ENCODE measurements at regions not wholly inside any gene's neighbourhood (a gene's known extent, or its start where the extent isn't known, plus 50 kb on each side); places are given as distances from the start of the nearest gene placed in this dataset.

DNA sequence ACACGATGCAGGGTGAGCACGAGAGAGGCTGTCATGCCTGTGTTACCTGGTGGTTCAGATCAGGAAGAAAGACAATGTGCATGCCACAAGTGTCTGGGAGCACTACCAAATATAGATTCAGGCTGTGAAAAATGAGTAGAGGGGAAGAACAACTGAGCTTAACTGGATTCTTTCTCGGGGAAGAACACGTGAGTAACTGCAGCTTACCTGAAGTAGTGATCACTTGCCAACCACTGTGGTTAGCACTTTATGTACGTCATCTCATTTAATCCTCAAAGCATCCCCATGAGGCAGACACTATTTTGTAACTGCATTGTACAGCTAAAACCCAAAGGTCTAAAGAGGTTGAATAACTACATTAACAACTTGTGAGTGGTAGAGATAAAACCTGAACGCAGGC is 746.2 kb downstream of the TUSC7 start:
- no peaks in the 10 kb centered on the region for H3K36me3 ChIP-seq (ENCODE audit: control insufficient read depth, insufficient read depth, low read length)
- H2BK5ac ChIP-seq (ENCODE audit: low read length) = no peak overlapping the region
- WGBS (ENCODE audit: extremely low coverage, insufficient coverage, low lambda C conversion rate) = no CpG with 5 or more reads among the region's 6 CpGs
- no peak overlapping the region for H4K8ac ChIP-seq (ENCODE audit: low read depth, low read length)
- no peak overlapping the region for H3K18ac ChIP-seq (ENCODE audit: low read length)
- no peaks in the 10 kb centered on the region for H3K4me1 ChIP-seq (ENCODE audit: control insufficient read depth, low read depth, low read length)
- H3K9ac ChIP-seq (ENCODE audit: low read length) = no peak overlapping the region
- no peaks in the 10 kb centered on the region for H3K79me2 ChIP-seq (ENCODE audit: control insufficient read depth, insufficient read depth, low read length)
- no peak overlapping the region for H3K27ac ChIP-seq (ENCODE audit: low read depth, low read length)
- H4K5ac ChIP-seq (ENCODE audit: low read length) = no peak overlapping the region
- H2AK5ac ChIP-seq (ENCODE audit: low read length) = no peak overlapping the region
- H3K79me1 ChIP-seq (ENCODE audit: low read length) = no peaks in the 10 kb centered on the region
- H3K56ac ChIP-seq (ENCODE audit: low read length) = no peak overlapping the region
- no peak overlapping the region for H3K4me2 ChIP-seq (ENCODE audit: low read length)
- H3K23ac ChIP-seq (ENCODE audit: low read length) = no peak overlapping the region
- DNase-seq = no peak
- no peak overlapping the region for H3K4ac ChIP-seq (ENCODE audit: low read depth, low read length)
- H3K4me3 ChIP-seq (ENCODE audit: low read length) = no peak overlapping the region
- H2BK15ac ChIP-seq (replicated peaks; ENCODE audit: low read depth) = no peak overlapping the region
- H3K27me3 ChIP-seq (ENCODE audit: insufficient read depth, low read length, poor library complexity) = no peaks in the 10 kb centered on the region
- no peak overlapping the region for H2BK120ac ChIP-seq (ENCODE audit: low read depth, low read length)

DNA sequence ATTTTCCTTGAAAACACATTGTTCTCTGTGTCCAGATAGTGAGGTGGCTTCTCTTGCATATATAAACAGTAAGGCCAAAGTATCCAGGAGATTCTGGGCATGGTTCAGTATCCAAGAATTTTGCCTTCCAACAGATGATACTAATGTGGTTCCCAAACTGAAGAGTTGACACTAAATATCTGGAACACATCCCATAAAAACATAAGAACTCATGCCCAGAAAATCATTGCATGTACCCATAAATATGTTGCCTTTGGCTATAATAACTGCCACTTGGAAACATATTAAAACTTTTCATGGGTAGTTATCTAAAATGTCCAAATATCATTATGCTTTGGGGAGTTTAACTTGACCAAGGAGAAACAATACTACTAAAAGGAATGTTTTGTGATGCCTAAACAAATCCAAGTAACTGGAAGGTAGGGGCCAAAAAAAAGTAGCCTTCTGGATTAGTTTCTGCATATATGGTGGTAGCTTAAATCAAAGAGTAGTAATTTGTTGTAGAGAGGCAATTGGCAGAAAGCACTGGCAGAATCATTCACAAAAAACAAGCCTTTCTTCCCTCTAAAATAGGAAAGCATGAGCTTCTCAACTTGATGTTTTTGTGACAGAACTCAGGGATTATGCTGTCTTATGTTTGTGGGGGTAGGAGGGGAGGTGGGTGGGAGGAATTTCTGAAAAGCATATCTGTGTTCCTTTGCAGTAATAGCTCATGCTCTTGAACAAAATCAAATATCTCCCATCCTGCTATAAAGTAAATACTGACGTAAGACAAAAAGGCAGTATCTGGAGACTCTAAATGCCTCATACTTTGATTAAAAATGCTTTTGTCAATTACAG is 753.9 kb downstream of the TUSC7 start:
- Histone ChIP-seq H3K4me1 (ENCODE audit: control insufficient read depth, low read depth, low read length) (no peaks in the 10 kb centered on the region), H3K79me1 (ENCODE audit: low read length) (no peaks in the 10 kb centered on the region), H3K4ac (ENCODE audit: low read depth, low read length) (no peak overlapping the region), H2BK120ac (ENCODE audit: low read depth, low read length) (no peak overlapping the region), H3K79me2 (ENCODE audit: control insufficient read depth, insufficient read depth, low read length) (no peaks in the 10 kb centered on the region), H2AK5ac (ENCODE audit: low read length) (no peak overlapping the region), H3K27ac (ENCODE audit: low read depth, low read length) (no peak overlapping the region), H3K4me2 (ENCODE audit: low read length) (no peak overlapping the region), H3K23ac (ENCODE audit: low read length) (no peak overlapping the region), H4K5ac (ENCODE audit: low read length) (no peak overlapping the region), H2BK5ac (ENCODE audit: low read length) (no peak overlapping the region), H2BK15ac (replicated peaks; ENCODE audit: low read depth) (no peak overlapping the region), H3K27me3 (ENCODE audit: insufficient read depth, low read length, poor library complexity) (no peaks in the 10 kb centered on the region), H3K56ac (ENCODE audit: low read length) (no peak overlapping the region), H3K4me3 (ENCODE audit: low read length) (no peak overlapping the region), H4K8ac (ENCODE audit: low read depth, low read length) (no peak overlapping the region), H3K36me3 (ENCODE audit: control insufficient read depth, insufficient read depth, low read length) (no peaks in the 10 kb centered on the region), H3K18ac (ENCODE audit: low read length) (no peak overlapping the region), H3K9ac (ENCODE audit: low read length) (no peak overlapping the region)
- DNase-seq = no peak
- WGBS (ENCODE audit: extremely low coverage, insufficient coverage, low lambda C conversion rate) = no CpG with 5 or more reads among the region's 1 CpG

DNA sequence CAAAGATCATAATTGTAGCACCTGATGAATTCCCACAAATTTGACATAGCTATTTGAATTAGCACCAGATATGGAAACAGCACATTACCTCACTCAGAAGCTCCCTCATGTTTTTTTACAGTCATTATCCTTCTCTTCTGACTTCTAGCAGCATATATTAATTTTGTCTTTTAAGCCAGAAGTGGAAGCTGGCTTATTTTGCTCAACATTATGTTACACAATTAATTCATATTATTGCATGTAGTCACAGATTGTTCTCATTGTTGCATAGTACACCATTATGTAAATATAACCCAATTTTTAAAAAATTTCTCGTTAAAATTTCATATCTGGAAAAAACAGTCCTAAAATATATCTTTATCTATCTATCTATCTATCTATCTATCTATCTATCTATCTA is 762.3 kb downstream of the TUSC7 start:
- Histone ChIP-seq H4K8ac (ENCODE audit: low read depth, low read length) (no peak overlapping the region), H3K9ac (ENCODE audit: low read length) (no peak overlapping the region), H3K18ac (ENCODE audit: low read length) (no peak overlapping the region), H3K4ac (ENCODE audit: low read depth, low read length) (no peak overlapping the region), H2BK5ac (ENCODE audit: low read length) (no peak overlapping the region), H2BK15ac (replicated peaks; ENCODE audit: low read depth) (no peak overlapping the region), H3K79me1 (ENCODE audit: low read length) (no peaks in the 10 kb centered on the region), H4K5ac (ENCODE audit: low read length) (no peak overlapping the region), H3K4me2 (ENCODE audit: low read length) (no peak overlapping the region), H3K27ac (ENCODE audit: low read depth, low read length) (no peak overlapping the region), H2BK120ac (ENCODE audit: low read depth, low read length) (no peak overlapping the region), H3K79me2 (ENCODE audit: control insufficient read depth, insufficient read depth, low read length) (no peaks in the 10 kb centered on the region), H3K4me3 (ENCODE audit: low read length) (no peak overlapping the region), H3K27me3 (ENCODE audit: insufficient read depth, low read length, poor library complexity) (no peaks in the 10 kb centered on the region), H3K4me1 (ENCODE audit: control insufficient read depth, low read depth, low read length) (no peaks in the 10 kb centered on the region), H3K23ac (ENCODE audit: low read length) (no peak overlapping the region), H3K36me3 (ENCODE audit: control insufficient read depth, insufficient read depth, low read length) (no peaks in the 10 kb centered on the region), H3K56ac (ENCODE audit: low read length) (no peak overlapping the region), H2AK5ac (ENCODE audit: low read length) (no peak overlapping the region)
- DNase-seq = no peak
- WGBS (ENCODE audit: extremely low coverage, insufficient coverage, low lambda C conversion rate) = no CpG with 5 or more reads among the region's 1 CpG

DNA sequence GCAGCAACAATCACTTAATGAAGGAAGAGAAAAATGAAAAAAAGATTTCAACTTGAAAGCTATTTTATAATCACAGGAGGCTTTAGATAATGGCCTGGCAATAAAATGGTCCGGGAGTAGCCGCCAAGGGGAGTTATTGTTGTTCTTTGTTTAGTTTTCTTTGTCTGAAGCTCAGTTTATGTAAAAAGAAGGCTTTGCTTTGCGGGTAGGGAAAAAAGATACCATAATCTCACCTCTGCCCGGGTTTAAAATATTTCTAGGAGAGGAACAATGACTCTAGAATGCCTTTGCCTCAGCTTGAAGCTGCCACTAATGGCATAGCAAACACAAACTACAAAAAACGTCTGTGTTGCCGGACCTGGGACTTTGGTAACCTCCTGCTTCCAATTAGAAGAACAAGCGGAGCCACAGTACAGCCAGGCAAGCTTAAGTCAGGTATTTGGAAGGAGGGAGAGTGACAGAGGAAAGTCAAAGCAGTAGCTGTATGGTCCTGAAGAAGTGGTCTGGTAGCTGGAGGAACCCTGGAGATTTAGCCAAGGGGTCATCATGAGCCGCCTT is 764.5 kb downstream of the TUSC7 start:
- Histone ChIP-seq H3K23ac (ENCODE audit: low read length) (no peak overlapping the region), H2BK5ac (ENCODE audit: low read length) (no peak overlapping the region), H3K4me1 (ENCODE audit: control insufficient read depth, low read depth, low read length) (no peaks in the 10 kb centered on the region), H3K27me3 (ENCODE audit: insufficient read depth, low read length, poor library complexity) (no peaks in the 10 kb centered on the region), H3K56ac (ENCODE audit: low read length) (no peak overlapping the region), H3K79me1 (ENCODE audit: low read length) (no peaks in the 10 kb centered on the region), H3K27ac (ENCODE audit: low read depth, low read length) (peak overlapping the region; percentile 33), H2AK5ac (ENCODE audit: low read length) (no peak overlapping the region), H3K9ac (ENCODE audit: low read length) (no peak overlapping the region), H2BK120ac (ENCODE audit: low read depth, low read length) (no peak overlapping the region), H3K79me2 (ENCODE audit: control insufficient read depth, insufficient read depth, low read length) (no peaks in the 10 kb centered on the region), H3K4ac (ENCODE audit: low read depth, low read length) (no peak overlapping the region), H2BK15ac (replicated peaks; ENCODE audit: low read depth) (no peak overlapping the region), H3K4me3 (ENCODE audit: low read length) (no peak overlapping the region), H4K5ac (ENCODE audit: low read length) (no peak overlapping the region), H3K18ac (ENCODE audit: low read length) (no peak overlapping the region), H3K4me2 (ENCODE audit: low read length) (no peak overlapping the region), H4K8ac (ENCODE audit: low read depth, low read length) (no peak overlapping the region), H3K36me3 (ENCODE audit: control insufficient read depth, insufficient read depth, low read length) (no peaks in the 10 kb centered on the region)
- WGBS (ENCODE audit: extremely low coverage, insufficient coverage, low lambda C conversion rate) = no CpG with 5 or more reads among the region's 8 CpGs
- peak; percentile 49 for DNase-seq

DNA sequence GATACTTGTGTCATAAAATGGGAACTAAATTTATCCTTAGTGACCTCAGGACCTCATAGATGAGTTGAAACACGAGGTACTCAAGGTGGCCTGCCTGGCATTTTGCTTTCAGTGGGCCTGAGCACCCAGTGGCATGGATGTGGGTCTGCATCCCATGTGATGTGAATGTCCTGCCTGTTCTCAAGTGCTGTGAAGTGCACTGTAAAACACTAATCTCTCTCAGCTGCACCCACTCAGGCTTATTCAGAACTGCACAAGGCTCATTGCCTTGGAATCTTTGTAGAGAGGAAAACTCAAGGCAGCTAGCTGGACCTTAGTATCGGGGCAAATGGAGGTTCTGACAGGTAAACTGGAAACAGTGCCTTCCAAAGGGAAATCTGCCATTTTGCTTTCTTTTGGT is 767.0 kb downstream of the TUSC7 start:
- Histone ChIP-seq H3K9ac (ENCODE audit: low read length) (no peak overlapping the region), H3K4me3 (ENCODE audit: low read length) (no peak overlapping the region), H3K4me2 (ENCODE audit: low read length) (no peak overlapping the region), H3K18ac (ENCODE audit: low read length) (no peak overlapping the region), H2BK5ac (ENCODE audit: low read length) (no peak overlapping the region), H3K79me2 (ENCODE audit: control insufficient read depth, insufficient read depth, low read length) (no peaks in the 10 kb centered on the region), H3K4ac (ENCODE audit: low read depth, low read length) (no peak overlapping the region), H3K36me3 (ENCODE audit: control insufficient read depth, insufficient read depth, low read length) (no peaks in the 10 kb centered on the region), H2AK5ac (ENCODE audit: low read length) (no peak overlapping the region), H3K79me1 (ENCODE audit: low read length) (no peaks in the 10 kb centered on the region), H3K27ac (ENCODE audit: low read depth, low read length) (no peak overlapping the region), H4K5ac (ENCODE audit: low read length) (no peak overlapping the region), H3K23ac (ENCODE audit: low read length) (no peak overlapping the region), H2BK120ac (ENCODE audit: low read depth, low read length) (no peak overlapping the region), H3K4me1 (ENCODE audit: control insufficient read depth, low read depth, low read length) (no peaks in the 10 kb centered on the region), H2BK15ac (replicated peaks; ENCODE audit: low read depth) (no peak overlapping the region), H4K8ac (ENCODE audit: low read depth, low read length) (no peak overlapping the region), H3K56ac (ENCODE audit: low read length) (no peak overlapping the region), H3K27me3 (ENCODE audit: insufficient read depth, low read length, poor library complexity) (no peaks in the 10 kb centered on the region)
- no CpG with 5 or more reads among the region's 2 CpGs for WGBS (ENCODE audit: extremely low coverage, insufficient coverage, low lambda C conversion rate)
- DNase-seq = no peak

All from mesendoderm (in vitro differentiated cells).